ENCODE measurements at regions not wholly inside any gene's neighbourhood (a gene's known extent, or its start where the extent isn't known, plus 50 kb on each side); places are given as distances from the start of the nearest gene placed in this dataset.
"Not testable (repeated sequence)": the region's sequence is repeated elsewhere in the genome, so short reads cannot be mapped to it uniquely, and the experiment has no call there.

DNA sequence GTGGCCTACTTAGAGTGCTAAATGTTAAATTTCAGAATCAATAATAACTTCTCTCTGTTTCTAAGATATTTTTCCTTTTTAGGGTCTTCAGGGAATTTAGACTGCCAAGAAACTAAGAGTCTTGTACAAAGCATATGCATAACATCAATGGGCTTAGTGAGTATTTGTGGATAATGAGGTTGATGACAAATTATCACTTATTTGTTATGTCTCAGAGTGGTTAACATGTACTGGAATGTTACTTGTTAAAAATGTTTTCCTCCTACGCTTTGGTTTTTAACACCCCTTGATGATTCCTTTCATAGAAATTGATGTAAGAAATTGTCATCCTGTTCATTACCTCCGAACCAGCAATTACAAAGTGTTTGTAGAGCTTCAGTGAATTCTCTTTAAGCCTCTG is 144.3 kb downstream of the MRPS30 start:
- no peak overlapping the region for H3K4me3 ChIP-seq (ENCODE audit: control insufficient read depth in 2 of 3, extremely low read depth in 1 of 3, insufficient read depth in 2 of 3, low read depth in 1 of 3, low read length in 3 of 3)
- FAIRE-seq, result no peak

GRCh38 chr5:44958943-44959454 is 150.3 kb downstream of the MRPS30 start:
- H3K27ac ChIP-seq (ENCODE audit: control insufficient read depth, insufficient read depth, low read length); DNase-seq (ENCODE audit: low read depth, low spot score); H3K9me1 ChIP-seq (ENCODE audit: control insufficient read depth, extremely low read depth, insufficient read depth, low read length); H3K9me3 ChIP-seq (ENCODE audit: control insufficient read depth, low read depth, low read length); dilution Hi-C loops (cut with MboI; ENCODE audit: extremely low pct_ligation_motif_present, low sequenced_read_pairs); H3K79me2 ChIP-seq (ENCODE audit: control insufficient read depth, insufficient read depth, low read length); H3K36me3 ChIP-seq (ENCODE audit: control insufficient read depth in 2 of 2, extremely low read depth in 1 of 2, insufficient read depth in 2 of 2, low read length in 2 of 2); H3K4me3 ChIP-seq (ENCODE audit: control insufficient read depth in 2 of 3, extremely low read depth in 1 of 3, insufficient read depth in 2 of 3, low read depth in 1 of 3, low read length in 3 of 3); H2AFZ ChIP-seq (ENCODE audit: control insufficient read depth, low read length); H4K20me1 ChIP-seq (ENCODE audit: control insufficient read depth, extremely low read depth, insufficient read depth, low read length); H3K27me3 ChIP-seq (ENCODE audit: control insufficient read depth, extremely low read depth, insufficient read depth, low read length); FAIRE-seq; H3K4me1 ChIP-seq (ENCODE audit: control insufficient read depth, extremely low read depth, insufficient read depth, low read length); H3K4me2 ChIP-seq (ENCODE audit: control insufficient read depth, extremely low read depth, insufficient read depth, low read depth, low read length); H3K9ac ChIP-seq (ENCODE audit: control insufficient read depth, extremely low read depth, insufficient read depth, low read length): not testable (repeated sequence)

More for the DNA sequence above, 144.3 kb downstream of the MRPS30 start:
- H3K4me2 ChIP-seq (ENCODE audit: control insufficient read depth, extremely low read depth, insufficient read depth, low read depth, low read length), result no peak overlapping the region
- no peak overlapping the region for H3K9ac ChIP-seq (ENCODE audit: control insufficient read depth, extremely low read depth, insufficient read depth, low read length)
- no peaks in the 10 kb centered on the region for H3K79me2 ChIP-seq (ENCODE audit: control insufficient read depth, insufficient read depth, low read length)
- no peaks in the 10 kb centered on the region for H3K9me1 ChIP-seq (ENCODE audit: control insufficient read depth, extremely low read depth, insufficient read depth, low read length)
- no peaks in the 10 kb centered on the region for H4K20me1 ChIP-seq (ENCODE audit: control insufficient read depth, extremely low read depth, insufficient read depth, low read length)
- no peaks in the 10 kb centered on the region for H3K27me3 ChIP-seq (ENCODE audit: control insufficient read depth, extremely low read depth, insufficient read depth, low read length)
- H2AFZ ChIP-seq (ENCODE audit: control insufficient read depth, low read length), result no peak overlapping the region
- TF ChIP-seq, protein P1, sequence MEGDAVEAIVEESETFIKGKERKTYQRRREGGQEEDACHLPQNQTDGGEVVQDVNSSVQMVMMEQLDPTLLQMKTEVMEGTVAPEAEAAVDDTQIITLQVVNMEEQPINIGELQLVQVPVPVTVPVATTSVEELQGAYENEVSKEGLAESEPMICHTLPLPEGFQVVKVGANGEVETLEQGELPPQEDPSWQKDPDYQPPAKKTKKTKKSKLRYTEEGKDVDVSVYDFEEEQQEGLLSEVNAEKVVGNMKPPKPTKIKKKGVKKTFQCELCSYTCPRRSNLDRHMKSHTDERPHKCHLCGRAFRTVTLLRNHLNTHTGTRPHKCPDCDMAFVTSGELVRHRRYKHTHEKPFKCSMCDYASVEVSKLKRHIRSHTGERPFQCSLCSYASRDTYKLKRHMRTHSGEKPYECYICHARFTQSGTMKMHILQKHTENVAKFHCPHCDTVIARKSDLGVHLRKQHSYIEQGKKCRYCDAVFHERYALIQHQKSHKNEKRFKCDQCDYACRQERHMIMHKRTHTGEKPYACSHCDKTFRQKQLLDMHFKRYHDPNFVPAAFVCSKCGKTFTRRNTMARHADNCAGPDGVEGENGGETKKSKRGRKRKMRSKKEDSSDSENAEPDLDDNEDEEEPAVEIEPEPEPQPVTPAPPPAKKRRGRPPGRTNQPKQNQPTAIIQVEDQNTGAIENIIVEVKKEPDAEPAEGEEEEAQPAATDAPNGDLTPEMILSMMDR (optimal IDR thresholded peaks at IDR 0.05 in 1 of 3, IDR thresholded peaks at IDR 0.05 in 1 of 3, conservative IDR thresholded peaks at IDR 0.05 in 1 of 3; ENCODE audit: extremely low read depth in 1 of 3, insufficient read depth in 2 of 3, low read length in 3 of 3), result no peak
- TF ChIP-seq EZH2 (IDR thresholded peaks at IDR 0.05; ENCODE audit: low read length), result no peak
- dilution Hi-C loops (cut with MboI; ENCODE audit: extremely low pct_ligation_motif_present, low sequenced_read_pairs), result no loop called here
- H3K4me1 ChIP-seq (ENCODE audit: control insufficient read depth, extremely low read depth, insufficient read depth, low read length), result no peaks in the 10 kb centered on the region
- H3K9me3 ChIP-seq (ENCODE audit: control insufficient read depth, low read depth, low read length), result no peaks in the 10 kb centered on the region
- H3K36me3 ChIP-seq (ENCODE audit: control insufficient read depth in 2 of 2, extremely low read depth in 1 of 2, insufficient read depth in 2 of 2, low read length in 2 of 2), result no peaks in the 10 kb centered on the region
- DNase-seq (ENCODE audit: low read depth, low spot score), result no peak
- H3K27ac ChIP-seq (ENCODE audit: control insufficient read depth, insufficient read depth, low read length), result no peak overlapping the region

GRCh38 chr5:44969825-44970224 is 161.1 kb downstream of the MRPS30 start:
- FAIRE-seq, result no peak
- no peaks in the 10 kb centered on the region for H3K4me1 ChIP-seq (ENCODE audit: control insufficient read depth, extremely low read depth, insufficient read depth, low read length)

GRCh38 chr5:44970963-44971362 is 162.2 kb downstream of the MRPS30 start:
- H3K9me1 ChIP-seq (ENCODE audit: control insufficient read depth, extremely low read depth, insufficient read depth, low read length); H3K4me1 ChIP-seq (ENCODE audit: control insufficient read depth, extremely low read depth, insufficient read depth, low read length); H2AFZ ChIP-seq (ENCODE audit: control insufficient read depth, low read length); H4K20me1 ChIP-seq (ENCODE audit: control insufficient read depth, extremely low read depth, insufficient read depth, low read length); H3K27ac ChIP-seq (ENCODE audit: control insufficient read depth, insufficient read depth, low read length); H3K36me3 ChIP-seq (ENCODE audit: control insufficient read depth in 2 of 2, extremely low read depth in 1 of 2, insufficient read depth in 2 of 2, low read length in 2 of 2); FAIRE-seq; H3K4me2 ChIP-seq (ENCODE audit: control insufficient read depth, extremely low read depth, insufficient read depth, low read depth, low read length); H3K27me3 ChIP-seq (ENCODE audit: control insufficient read depth, extremely low read depth, insufficient read depth, low read length); H3K9ac ChIP-seq (ENCODE audit: control insufficient read depth, extremely low read depth, insufficient read depth, low read length); H3K4me3 ChIP-seq (ENCODE audit: control insufficient read depth in 2 of 3, extremely low read depth in 1 of 3, insufficient read depth in 2 of 3, low read depth in 1 of 3, low read length in 3 of 3); H3K79me2 ChIP-seq (ENCODE audit: control insufficient read depth, insufficient read depth, low read length); dilution Hi-C loops (cut with MboI; ENCODE audit: extremely low pct_ligation_motif_present, low sequenced_read_pairs); H3K9me3 ChIP-seq (ENCODE audit: control insufficient read depth, low read depth, low read length); DNase-seq (ENCODE audit: low read depth, low spot score): not testable (repeated sequence)

More at GRCh38 chr5:44969825-44970224, 161.1 kb downstream of the MRPS30 start:
- no peaks in the 10 kb centered on the region for H3K9me1 ChIP-seq (ENCODE audit: control insufficient read depth, extremely low read depth, insufficient read depth, low read length)
- H3K27ac ChIP-seq (ENCODE audit: control insufficient read depth, insufficient read depth, low read length), result no peak overlapping the region
- dilution Hi-C loops (cut with MboI; ENCODE audit: extremely low pct_ligation_motif_present, low sequenced_read_pairs), result no loop called here
- no peak overlapping the region for H3K4me3 ChIP-seq (ENCODE audit: control insufficient read depth in 2 of 3, extremely low read depth in 1 of 3, insufficient read depth in 2 of 3, low read depth in 1 of 3, low read length in 3 of 3)
- no peak overlapping the region for H3K9ac ChIP-seq (ENCODE audit: control insufficient read depth, extremely low read depth, insufficient read depth, low read length)
- no peak overlapping the region for H2AFZ ChIP-seq (ENCODE audit: control insufficient read depth, low read length)
- no peaks in the 10 kb centered on the region for H4K20me1 ChIP-seq (ENCODE audit: control insufficient read depth, extremely low read depth, insufficient read depth, low read length)
- TF ChIP-seq, protein P1 (optimal IDR thresholded peaks at IDR 0.05 in 1 of 3, IDR thresholded peaks at IDR 0.05 in 1 of 3, conservative IDR thresholded peaks at IDR 0.05 in 1 of 3; ENCODE audit: extremely low read depth in 1 of 3, insufficient read depth in 2 of 3, low read length in 3 of 3), result no peak
- no peak for TF ChIP-seq EZH2 (IDR thresholded peaks at IDR 0.05; ENCODE audit: low read length)
- no peak for DNase-seq (ENCODE audit: low read depth, low spot score)
- no peaks in the 10 kb centered on the region for H3K9me3 ChIP-seq (ENCODE audit: control insufficient read depth, low read depth, low read length)
- H3K4me2 ChIP-seq (ENCODE audit: control insufficient read depth, extremely low read depth, insufficient read depth, low read depth, low read length), result no peak overlapping the region
- no peaks in the 10 kb centered on the region for H3K79me2 ChIP-seq (ENCODE audit: control insufficient read depth, insufficient read depth, low read length)
- no peaks in the 10 kb centered on the region for H3K36me3 ChIP-seq (ENCODE audit: control insufficient read depth in 2 of 2, extremely low read depth in 1 of 2, insufficient read depth in 2 of 2, low read length in 2 of 2)
- H3K27me3 ChIP-seq (ENCODE audit: control insufficient read depth, extremely low read depth, insufficient read depth, low read length), result no peaks in the 10 kb centered on the region
